Lower leg skin (tissue), 4 donors: ENCODE measurements at regions not wholly inside any gene's neighbourhood (a gene's known extent, or its start where the extent isn't known, plus 50 kb on each side); places are given as distances from the start of the nearest gene placed in this dataset.

Source experiments
- DNase-seq, 2 donors: peaks; one replicate each; pipeline ENCODE4 v3.0.0-alpha.2; 2019; ENCODE audit warnings: low spot score in 2 of 2
- H3K4me3 ChIP-seq: fragments of 200-600 bp; sonication (generic); 2 replicates; pipeline ENCODE4 v1.5.1; 2017; ENCODE audit warnings: mild to moderate bottlenecking, low read depth; ENCODE audit not compliant: poor library complexity, severe bottlenecking
- POLR2A ChIP-seq, 2 donors: fragments of 450-650 bp; IDR thresholded peaks; one replicate each; pipeline ENCODE4 v1.6.1; 2016 to 2017; ENCODE audit warnings: antibody characterized with exemption in 2 of 2, mild to moderate bottlenecking in 1 of 2, moderate library complexity in 1 of 2
- WGBS, 2 donors: methylation state at CpG; one replicate each; pipeline ENCODE4 v1.1.5; 2018; 5-methylcytosine and 5-hydroxymethylcytosine counted together
- intact Hi-C: fragments of 100-400 bp; cut with DNase I; formaldehyde crosslinking; loops from one replicate; pipeline ENCODE4 v1.15.0; 2023; ENCODE audit warnings: low total_unique reads
- TF ChIP-seq, protein P1 (sequence below), 3 donors: fragments of 450-650 bp; IDR thresholded peaks; one replicate each; pipeline ENCODE4 v1.5.1; 2016; ENCODE audit warnings: antibody characterized with exemption in 3 of 3, mild to moderate bottlenecking in 3 of 3, moderate library complexity in 2 of 3

DNA sequence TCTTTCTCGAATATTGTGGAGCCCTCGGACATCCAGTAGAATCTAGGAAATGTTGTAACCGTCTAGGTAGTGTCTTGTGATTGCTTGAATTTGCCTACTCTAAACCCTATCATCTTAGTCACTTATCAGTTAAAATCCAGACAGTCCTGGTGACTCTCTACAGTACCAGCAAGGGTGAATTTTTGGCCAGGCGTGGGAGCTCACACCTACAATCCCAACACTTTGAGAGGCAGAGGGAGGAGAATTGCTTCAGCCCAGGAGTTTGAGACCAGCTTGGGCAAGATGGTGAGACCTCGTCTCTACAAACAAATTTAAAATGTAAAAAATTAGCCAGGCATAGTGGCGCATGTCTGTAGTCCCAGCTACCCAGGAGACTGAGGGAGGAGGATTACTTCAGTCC is 230.9 kb downstream of the CHRM3 start:
- H3K4me3 ChIP-seq = no peak overlapping the region
- intact Hi-C loops = no loop called here
- no peak for TF ChIP-seq POLR2A (IDR thresholded peaks at IDR 0.05)
- TF ChIP-seq, protein P1, sequence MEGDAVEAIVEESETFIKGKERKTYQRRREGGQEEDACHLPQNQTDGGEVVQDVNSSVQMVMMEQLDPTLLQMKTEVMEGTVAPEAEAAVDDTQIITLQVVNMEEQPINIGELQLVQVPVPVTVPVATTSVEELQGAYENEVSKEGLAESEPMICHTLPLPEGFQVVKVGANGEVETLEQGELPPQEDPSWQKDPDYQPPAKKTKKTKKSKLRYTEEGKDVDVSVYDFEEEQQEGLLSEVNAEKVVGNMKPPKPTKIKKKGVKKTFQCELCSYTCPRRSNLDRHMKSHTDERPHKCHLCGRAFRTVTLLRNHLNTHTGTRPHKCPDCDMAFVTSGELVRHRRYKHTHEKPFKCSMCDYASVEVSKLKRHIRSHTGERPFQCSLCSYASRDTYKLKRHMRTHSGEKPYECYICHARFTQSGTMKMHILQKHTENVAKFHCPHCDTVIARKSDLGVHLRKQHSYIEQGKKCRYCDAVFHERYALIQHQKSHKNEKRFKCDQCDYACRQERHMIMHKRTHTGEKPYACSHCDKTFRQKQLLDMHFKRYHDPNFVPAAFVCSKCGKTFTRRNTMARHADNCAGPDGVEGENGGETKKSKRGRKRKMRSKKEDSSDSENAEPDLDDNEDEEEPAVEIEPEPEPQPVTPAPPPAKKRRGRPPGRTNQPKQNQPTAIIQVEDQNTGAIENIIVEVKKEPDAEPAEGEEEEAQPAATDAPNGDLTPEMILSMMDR (IDR thresholded peaks at IDR 0.05) = no peak
- DNase-seq = no peak
- WGBS, 2 donors = 74 to 86% methylated on average over 6 of the region's 6 CpGs

DNA sequence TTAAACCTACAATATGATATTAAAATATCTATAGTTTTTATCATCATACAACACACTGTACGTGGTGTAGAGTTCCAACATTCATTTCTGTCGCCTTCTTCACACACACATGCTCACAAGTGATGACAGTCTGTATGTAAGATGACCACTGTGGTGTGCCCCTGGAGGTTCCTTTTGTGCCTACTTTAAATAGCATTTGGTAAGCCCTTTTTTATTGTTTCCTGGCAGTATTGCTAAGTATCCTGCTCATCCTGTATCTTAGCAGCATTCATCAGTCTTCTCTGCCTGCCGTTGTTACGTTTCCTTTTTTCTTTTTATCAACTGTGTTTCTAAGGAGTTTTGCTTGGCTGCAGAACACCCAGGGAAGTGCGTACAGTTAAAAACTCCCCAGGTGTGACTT is 231.4 kb downstream of the CHRM3 start:
- intact Hi-C loops = no loop called here
- no peak overlapping the region for H3K4me3 ChIP-seq
- TF ChIP-seq, protein P1 (IDR thresholded peaks at IDR 0.05) = no peak
- TF ChIP-seq POLR2A (IDR thresholded peaks at IDR 0.05) = no peak
- 66 to 70% methylated on average over 5 of the region's 5 CpGs for WGBS, 2 donors
- no peak for DNase-seq

DNA sequence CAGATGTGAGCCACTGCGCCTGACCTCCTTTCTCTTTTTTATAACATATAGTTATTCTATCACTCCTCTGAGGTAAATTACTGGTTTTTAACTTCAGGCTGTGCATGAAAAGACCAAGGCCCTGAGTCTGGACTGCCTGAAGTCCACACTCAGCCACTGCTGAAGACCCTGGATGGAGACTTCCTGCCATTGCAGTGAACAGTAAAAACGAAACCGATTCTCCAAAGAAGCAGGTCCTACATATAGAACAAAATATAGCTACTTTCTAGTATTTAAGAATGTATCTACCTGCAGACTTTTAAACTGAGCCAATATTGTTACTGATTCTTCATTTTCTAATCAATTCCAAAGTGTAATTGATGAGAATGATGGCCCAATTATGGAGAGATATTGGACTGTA is 232.8 kb downstream of the CHRM3 start:
- intact Hi-C loops = no loop called here
- no peak for TF ChIP-seq POLR2A (IDR thresholded peaks at IDR 0.05)
- TF ChIP-seq, protein P1 (IDR thresholded peaks at IDR 0.05) = no peak
- no peak for DNase-seq
- WGBS, 2 donors = 91 to 98% methylated on average over 3 of the region's 3 CpGs
- no peak overlapping the region for H3K4me3 ChIP-seq

DNA sequence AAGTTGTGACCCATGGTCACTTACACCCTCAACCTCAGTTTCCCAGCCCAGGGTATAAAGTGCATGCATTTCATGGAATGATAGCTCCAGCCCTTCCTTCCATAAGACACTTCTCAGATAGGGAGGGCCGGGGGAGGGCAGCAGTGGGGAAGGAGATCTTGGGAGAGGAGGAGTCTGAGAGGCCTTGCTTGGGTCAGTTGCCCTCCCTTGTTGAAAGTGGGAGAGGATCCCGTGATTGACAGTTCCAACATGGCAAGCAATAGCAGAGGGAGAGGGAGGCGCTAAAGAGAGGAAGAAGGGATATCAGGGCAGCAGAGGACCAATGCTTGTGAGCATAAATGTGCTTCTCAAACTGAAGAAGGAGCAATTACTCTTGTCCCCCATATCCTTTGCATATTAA is 244.4 kb downstream of the CHRM3 start:
- no peak for DNase-seq
- H3K4me3 ChIP-seq = no peak overlapping the region
- TF ChIP-seq POLR2A (IDR thresholded peaks at IDR 0.05) = no peak
- TF ChIP-seq, protein P1 (IDR thresholded peaks at IDR 0.05) = no peak
- intact Hi-C loops = no loop called here
- 74 to 86% methylated on average over 3 of the region's 3 CpGs for WGBS, 2 donors

DNA sequence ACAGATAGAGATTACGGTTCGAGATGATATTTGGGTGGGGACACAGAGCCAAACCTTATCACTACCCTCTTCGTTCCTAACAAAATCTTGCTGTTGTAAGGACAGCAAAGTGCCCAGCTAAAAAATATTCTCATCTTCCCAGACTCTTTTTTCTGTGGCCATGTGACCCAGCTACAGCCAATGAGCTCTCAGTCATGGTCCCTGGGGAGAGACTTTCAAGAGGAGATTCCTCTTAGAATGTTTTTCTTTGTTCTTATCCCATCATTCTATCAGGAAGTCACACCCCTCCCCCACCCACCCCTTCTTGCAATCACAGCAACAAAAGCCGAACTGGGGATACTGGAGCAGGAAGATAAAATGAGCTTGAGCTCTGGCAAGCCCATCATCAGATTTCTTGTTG is 247.1 kb downstream of the CHRM3 start:
- H3K4me3 ChIP-seq = no peak overlapping the region
- no peak for DNase-seq
- 83% methylated on average over 4 of the region's 4 CpGs for WGBS, 2 donors
- intact Hi-C loops = no loop called here
- TF ChIP-seq, protein P1 (IDR thresholded peaks at IDR 0.05) = no peak
- TF ChIP-seq POLR2A (IDR thresholded peaks at IDR 0.05) = no peak

DNA sequence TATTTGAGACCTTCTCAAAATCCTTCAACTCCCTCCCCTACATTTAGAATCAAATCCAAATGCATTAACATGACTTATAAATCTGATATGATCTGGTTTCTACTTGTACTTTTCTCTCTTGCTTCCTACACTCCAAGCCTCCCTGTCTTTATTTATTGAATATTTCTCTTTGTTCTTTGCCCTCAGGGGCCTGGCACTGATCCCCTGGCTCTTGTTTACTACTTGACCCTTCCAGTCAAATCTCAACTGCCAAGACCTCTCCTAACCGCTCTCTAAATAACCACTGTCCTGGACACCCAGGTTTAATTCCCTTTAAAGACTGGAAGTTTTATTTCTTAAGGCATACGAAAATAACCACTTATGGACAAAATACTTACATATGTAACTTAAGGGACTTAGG is 248.9 kb downstream of the CHRM3 start:
- TF ChIP-seq, protein P1 (IDR thresholded peaks at IDR 0.05) = no peak
- 45 to 74% methylated on average over 2 of the region's 2 CpGs for WGBS, 2 donors
- intact Hi-C loops = no loop called here
- H3K4me3 ChIP-seq = no peak overlapping the region
- no peak for DNase-seq
